ENCODE measurements at regions not wholly inside any gene's neighbourhood (a gene's known extent, or its start where the extent isn't known, plus 50 kb on each side); places are given as distances from the start of the nearest gene placed in this dataset.

DNA sequence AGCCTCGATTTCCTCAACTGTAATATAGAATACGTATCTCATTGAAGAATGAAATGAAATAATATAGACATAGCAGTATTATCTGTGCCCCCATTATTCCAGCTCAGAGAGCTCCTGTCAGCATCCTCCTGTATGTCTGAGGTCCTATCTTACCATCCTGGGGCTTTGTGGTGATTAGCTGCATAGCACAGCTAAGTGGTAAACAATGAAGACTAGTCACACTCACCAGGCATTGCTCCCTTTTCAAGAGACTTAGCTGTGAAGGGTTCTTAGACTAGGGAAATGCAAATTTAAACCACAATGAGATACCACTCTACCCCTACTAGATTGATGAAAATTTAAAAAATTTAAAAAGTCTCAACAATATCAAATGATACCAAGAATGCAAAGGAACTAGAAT is 172.9 kb downstream of the SLC39A8 start:
- intact Hi-C loops (cut with DNase I), result no loop called here
- Histone ChIP-seq H3K27ac (no peak overlapping the region), H3K4me1 (no peaks in the 10 kb centered on the region), H3K27me3 (no peaks in the 10 kb centered on the region), H3K4me3 (no peak overlapping the region), H3K36me3 (no peaks in the 10 kb centered on the region), H3K9me3 (no peaks in the 10 kb centered on the region)
- TF ChIP-seq CTCF (IDR thresholded peaks at IDR 0.05), result no peak
- ATAC-seq (no peak), DNase-seq (no peak)

DNA sequence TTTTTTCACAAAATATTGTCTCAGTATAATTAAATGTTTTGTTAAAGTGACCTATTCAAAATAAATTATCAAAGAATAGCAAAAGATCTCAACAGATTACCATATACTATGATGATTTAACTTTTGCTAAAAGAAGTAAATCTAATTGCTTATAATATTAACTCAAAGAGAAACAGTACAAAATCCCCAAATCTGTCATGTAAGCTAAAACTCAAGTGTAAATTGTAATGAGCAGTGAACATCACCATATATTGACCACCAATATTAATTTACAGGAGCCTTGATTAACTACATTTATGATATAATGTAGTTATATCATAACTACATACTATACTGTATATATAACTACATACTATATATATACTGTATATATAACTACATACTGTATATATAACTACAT is 174.4 kb downstream of the SLC39A8 start:
- ATAC-seq (no peak), DNase-seq (no peak)
- no peaks in the 10 kb centered on the region for H3K27me3 ChIP-seq
- intact Hi-C loops (cut with DNase I), result no loop called here
- TF ChIP-seq CTCF (IDR thresholded peaks at IDR 0.05), result no peak
- H3K9me3 ChIP-seq, result no peaks in the 10 kb centered on the region
- no peak overlapping the region for H3K4me3 ChIP-seq
- H3K4me1 ChIP-seq, result no peaks in the 10 kb centered on the region
- H3K27ac ChIP-seq, result no peak overlapping the region
- no peaks in the 10 kb centered on the region for H3K36me3 ChIP-seq

- TF ChIP-seq CTCF (IDR thresholded peaks at IDR 0.05), result no peak
- DNase-seq (peak in 1 of 4 donors; percentile 7), ATAC-seq (no peak)
- no peak overlapping the region for H3K4me3 ChIP-seq
- intact Hi-C loops (cut with DNase I), result no loop called here
- H3K36me3 ChIP-seq, result no peaks in the 10 kb centered on the region
- no peak overlapping the region for H3K27ac ChIP-seq
- no peaks in the 10 kb centered on the region for H3K4me1 ChIP-seq
- no peaks in the 10 kb centered on the region for H3K9me3 ChIP-seq
- no peaks in the 10 kb centered on the region for H3K27me3 ChIP-seq
Observed at GRCh38 chr4:102169345-102169744, 175.9 kb downstream of the SLC39A8 start.

DNA sequence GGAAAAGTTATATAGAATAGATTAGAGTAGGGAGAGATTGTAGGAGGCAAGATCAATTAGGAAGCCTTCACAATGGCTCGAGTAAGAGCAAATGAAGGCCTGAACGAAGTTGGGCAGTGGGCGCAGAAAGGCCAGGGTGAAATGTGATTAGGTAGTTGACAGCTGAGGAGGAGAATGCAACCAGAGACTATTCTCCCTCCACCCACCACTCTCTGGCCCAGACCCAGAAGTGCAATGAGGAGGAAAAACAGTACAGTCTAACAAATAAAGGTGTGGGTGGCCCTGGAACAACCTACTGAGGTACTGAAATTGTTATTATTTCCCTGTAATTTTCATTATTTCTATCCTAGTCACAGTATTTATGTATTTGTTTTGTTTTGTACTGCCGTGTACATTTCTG is 176.7 kb downstream of the SLC39A8 start:
- Histone ChIP-seq H3K4me1 (no peaks in the 10 kb centered on the region), H3K4me3 (no peak overlapping the region), H3K27ac (no peak overlapping the region), H3K36me3 (no peaks in the 10 kb centered on the region), H3K9me3 (no peaks in the 10 kb centered on the region), H3K27me3 (no peaks in the 10 kb centered on the region)
- ATAC-seq, result no peak
- intact Hi-C loops (cut with DNase I), result no loop called here
- TF ChIP-seq CTCF (IDR thresholded peaks at IDR 0.05), result no peak
- no peak for DNase-seq

DNA sequence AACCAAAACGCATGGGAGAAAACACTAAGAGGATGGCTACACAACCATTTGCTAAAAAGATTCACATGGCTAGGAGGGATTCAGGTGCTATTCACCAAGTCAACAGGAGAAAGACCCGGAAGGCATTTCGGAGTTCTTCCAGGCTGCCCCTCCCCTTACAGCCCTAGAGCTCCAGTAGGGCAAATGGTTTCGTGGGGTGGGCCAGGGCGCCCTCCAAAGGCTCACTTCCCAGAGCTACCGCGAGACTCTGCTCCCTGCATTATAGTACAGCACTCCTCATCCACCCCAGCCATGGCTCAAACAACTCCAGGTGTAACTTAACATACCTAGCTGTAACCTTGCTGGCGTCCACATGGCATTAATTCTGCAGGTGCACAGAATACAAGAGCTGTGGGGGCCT is 179.7 kb downstream of the SLC39A8 start:
- ATAC-seq (no peak), DNase-seq (peak in 1 of 4 donors; percentile 21)
- TF ChIP-seq CTCF (IDR thresholded peaks at IDR 0.05), result no peak
- H3K4me3 ChIP-seq, result no peak overlapping the region
- H3K27ac ChIP-seq, result no peak overlapping the region
- H3K36me3 ChIP-seq, result no peaks in the 10 kb centered on the region
- H3K4me1 ChIP-seq, result no peaks in the 10 kb centered on the region
- no peaks in the 10 kb centered on the region for H3K9me3 ChIP-seq
- intact Hi-C loops (cut with DNase I), result no loop called here
- no peaks in the 10 kb centered on the region for H3K27me3 ChIP-seq
